Stimulated activated CD8-positive, alpha-beta memory T cell treated with anti-CD3 and anti-CD28 coated beads, Interleukin-4, amount 100 ng/mL, for 4 hours (primary cell): ENCODE measurements at regions not wholly inside any gene's neighbourhood (a gene's known extent, or its start where the extent isn't known, plus 50 kb on each side); places are given as distances from the start of the nearest gene placed in this dataset.

Source experiments
- DNase-seq, 2 donors: peaks; one replicate each; pipeline ENCODE4 v3.0.0-alpha.2; 2020; ENCODE audit warnings: low read depth in 2 of 2, low spot score in 1 of 2

DNA sequence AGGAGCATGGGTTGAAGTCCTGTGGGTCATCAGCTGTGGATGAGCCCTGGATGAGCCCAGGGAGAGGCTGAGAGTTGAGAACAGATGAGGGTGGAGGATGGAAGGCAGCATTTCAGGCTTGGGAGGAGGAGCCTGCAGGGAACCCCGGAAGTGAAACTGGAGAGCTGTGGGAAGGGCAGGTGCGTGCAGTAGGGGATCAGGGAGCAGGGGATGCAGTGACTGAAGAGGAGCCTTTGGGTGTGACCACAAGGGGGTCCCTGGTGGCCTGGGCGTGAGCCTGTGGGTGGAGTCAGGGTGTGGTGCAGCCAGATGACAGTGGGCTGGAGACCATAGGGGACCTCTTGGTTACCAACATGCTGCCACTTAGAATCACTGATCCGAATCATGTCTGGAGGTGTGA lies 115.5 kb downstream of the PAPOLA start:
- no peak for DNase-seq

DNA sequence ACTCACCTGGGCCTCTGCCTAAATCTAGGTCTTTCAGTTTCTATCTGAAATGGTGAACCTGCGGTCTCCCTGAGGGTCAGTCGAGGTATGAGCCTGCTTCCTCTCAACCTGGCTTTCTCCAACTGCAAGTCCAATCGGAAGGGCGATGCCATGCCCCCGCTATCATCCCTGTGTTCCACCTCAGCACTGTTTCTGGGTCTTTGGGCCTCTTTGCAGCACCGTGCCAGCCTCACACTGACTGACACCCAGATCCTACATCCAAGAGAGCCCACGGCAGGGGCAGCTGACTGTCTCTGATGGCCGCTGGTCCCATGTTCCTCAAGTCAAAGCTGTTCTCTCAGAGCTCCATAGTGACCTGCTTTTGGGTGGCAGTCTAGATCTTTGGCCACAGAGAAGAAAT lies 120.7 kb downstream of the PAPOLA start:
- DNase-seq: no peak

GRCh38 chr14:96623676-96624484 lies 121.7 kb downstream of the PAPOLA start:
- no peak for DNase-seq

DNA sequence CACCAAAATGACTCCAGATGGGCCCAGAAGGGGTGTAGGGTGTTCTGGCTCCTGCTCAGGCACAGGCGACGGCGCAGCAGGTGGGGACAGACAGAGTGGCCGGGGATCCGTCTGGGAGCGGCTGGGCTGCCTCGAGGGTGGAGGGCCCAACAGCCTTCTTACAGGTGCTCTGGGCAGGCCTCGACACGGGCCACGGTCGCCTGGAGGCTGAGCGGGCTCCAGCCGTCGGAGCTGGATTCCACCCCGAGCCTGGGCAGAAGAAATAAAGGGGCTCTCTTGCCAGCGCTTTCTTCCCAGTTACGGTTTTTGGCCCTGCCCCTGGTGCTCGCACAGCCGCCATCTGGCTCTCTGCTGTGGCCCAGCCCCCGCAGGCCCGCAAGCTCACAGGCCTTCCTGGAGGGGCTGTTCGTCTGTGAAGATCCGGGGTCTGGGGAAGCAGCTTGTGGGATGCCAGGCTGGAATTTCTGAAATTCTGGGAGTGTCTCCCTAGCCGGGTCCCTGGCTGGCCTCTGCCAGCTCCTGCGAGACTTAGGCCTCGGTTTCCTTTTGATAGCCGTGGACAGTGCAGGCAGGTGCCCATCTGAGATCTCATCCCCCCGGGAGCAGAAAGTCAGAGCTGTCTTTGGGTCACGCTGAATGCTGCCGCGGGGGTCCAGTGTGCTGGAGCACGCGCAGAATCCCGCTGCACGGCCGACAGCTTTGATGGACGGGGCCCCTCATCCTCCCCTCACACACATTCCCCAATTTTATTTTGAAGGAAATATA lies 122.7 kb downstream of the PAPOLA start:
- no peak for DNase-seq

GRCh38 chr14:96625426-96625985 lies 123.3 kb downstream of the PAPOLA start:
- DNase-seq: no peak

DNA sequence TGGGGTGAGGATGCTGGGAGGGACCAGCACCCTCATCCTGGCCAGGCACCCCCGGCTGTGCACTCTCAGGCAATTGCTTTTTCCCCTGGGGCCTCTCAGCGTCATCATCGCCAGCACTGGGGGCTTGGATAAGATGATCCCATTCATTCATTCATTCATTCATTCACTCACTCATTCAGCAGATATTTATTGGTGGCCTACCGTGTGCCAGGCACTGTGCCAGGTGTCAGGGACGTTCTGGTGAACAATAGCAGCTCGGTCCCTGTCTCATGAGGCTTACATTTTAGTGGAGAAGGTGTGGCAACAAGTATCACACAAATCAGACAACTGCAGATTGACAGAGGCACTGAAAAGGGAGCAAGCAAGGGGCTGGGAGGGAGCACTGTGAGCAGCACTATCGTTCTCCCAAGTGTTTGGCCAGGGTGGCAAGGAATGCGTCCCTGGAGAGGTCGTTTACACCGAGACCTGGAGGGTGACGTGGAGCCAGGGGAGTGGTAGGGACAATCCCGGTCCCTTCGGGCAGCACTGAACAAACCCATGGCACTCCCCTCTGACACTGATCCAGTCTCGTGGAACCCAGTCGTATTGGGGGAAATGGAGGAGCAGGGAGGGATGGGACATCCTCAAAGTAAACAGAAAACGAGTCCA lies 124.1 kb downstream of the PAPOLA start:
- DNase-seq: no peak

DNA sequence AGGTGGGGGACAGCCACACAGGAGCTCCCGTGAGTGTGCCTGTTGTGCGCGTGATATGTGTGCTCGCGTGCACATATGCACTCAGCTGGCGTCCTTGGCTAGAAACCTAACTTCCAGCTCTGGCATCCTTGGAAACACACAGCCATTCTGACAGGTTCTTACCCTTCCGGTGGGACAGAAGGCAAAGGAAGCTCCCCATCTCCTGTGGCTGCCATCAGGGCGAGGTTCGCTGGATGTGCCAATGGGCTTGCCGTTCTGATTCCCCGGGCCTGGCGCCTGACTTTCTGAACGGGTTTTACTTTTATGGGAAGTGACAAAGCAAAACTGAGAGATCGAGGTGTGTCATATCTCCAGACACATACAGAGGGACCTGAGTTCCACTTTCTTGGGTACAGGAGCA lies 124.7 kb downstream of the PAPOLA start:
- no peak for DNase-seq

- DNase-seq: no peak
These were observed 125.2 kb downstream of the PAPOLA start for GRCh38 chr14:96627386-96627785.

DNA sequence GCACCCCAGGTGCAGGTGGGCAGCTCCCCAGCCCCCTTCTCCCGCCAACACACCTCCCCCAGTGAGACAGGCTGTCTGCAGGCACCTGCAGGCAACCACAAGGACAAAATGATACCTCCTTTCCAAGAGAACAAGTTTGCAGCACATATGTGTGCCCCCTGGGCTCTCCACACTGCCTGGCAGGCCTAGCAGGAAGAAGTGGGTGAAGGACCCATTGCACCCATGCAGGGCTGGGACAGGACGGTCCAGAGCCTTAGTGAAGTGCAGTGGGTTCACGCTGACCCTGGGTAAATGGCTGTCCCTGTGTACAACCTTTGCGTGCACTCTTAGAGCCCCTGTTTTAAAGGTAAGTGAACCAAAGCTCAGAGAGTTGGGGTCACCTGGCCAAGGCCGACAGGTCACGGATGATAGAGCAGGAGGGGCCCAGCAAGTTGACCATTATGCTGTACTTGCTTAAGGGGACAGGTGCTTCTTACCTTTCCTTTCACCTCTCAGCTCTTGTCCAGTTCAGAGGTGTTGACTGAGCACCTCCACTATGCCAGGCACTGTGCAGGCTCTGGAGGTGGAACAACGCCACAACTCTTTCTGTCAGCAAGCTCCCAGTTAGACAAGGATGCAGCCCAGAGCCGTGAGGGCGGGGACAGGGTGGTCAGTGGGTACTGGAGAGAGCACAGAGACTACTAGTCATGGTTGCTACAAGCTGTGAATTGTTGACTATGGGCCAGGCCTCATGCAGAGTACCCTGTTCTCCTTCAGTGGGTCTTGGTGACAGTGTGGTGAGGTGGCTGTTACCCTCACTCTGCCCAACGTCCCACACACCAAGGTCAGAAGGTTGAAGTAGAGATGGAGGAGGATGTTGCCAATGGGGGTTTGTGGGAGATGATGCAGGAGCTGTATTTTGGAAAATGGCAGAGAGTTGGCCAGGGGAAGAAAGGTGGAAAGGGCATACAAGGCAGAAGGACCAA lies 125.9 kb downstream of the PAPOLA start:
- DNase-seq: no peak

DNA sequence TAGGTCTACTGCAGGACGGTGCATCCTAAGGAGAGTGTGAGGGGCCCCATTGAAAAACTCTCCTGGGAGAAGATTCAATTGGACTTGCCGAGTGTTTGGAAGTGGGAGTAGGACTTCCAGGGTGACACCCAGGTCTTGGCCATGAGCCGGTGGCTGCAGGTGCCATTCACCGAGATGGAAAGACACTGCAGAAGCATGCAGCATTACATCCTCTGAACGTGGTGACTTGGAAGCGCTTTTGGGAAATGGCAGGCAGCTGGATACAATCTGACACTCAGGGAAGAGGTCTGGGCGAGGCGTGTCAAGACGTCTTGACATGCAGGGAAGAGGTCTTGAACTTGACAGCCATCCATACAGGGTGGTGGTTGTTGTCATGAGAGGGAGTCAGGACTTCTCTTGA lies 126.9 kb downstream of the PAPOLA start:
- no peak for DNase-seq

- DNase-seq: no peak
These were observed 127.5 kb downstream of the PAPOLA start for GRCh38 chr14:96629558-96630222.

GRCh38 chr14:96630281-96630680 lies 128.1 kb downstream of the PAPOLA start:
- DNase-seq: no peak

DNA sequence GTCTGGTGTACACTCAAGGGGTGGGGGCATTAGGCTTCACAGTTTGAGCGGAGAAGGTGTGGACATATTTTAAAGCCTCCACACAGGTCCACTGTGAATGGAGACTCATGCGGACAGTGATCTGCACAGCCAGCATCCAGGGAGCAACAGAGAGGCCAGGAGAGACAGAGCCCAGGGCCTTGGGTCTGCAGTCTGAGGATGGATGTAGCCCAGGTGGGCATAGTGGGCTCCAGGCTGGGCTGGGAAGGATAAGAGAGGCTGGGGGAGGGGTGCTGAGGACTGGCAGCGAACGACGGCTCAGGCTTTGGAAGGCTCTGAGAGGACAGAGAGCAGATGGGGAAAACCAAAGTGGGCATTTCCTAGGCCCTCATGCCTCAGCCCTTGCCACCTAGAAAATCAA lies 128.8 kb downstream of the PAPOLA start:
- no peak for DNase-seq

DNA sequence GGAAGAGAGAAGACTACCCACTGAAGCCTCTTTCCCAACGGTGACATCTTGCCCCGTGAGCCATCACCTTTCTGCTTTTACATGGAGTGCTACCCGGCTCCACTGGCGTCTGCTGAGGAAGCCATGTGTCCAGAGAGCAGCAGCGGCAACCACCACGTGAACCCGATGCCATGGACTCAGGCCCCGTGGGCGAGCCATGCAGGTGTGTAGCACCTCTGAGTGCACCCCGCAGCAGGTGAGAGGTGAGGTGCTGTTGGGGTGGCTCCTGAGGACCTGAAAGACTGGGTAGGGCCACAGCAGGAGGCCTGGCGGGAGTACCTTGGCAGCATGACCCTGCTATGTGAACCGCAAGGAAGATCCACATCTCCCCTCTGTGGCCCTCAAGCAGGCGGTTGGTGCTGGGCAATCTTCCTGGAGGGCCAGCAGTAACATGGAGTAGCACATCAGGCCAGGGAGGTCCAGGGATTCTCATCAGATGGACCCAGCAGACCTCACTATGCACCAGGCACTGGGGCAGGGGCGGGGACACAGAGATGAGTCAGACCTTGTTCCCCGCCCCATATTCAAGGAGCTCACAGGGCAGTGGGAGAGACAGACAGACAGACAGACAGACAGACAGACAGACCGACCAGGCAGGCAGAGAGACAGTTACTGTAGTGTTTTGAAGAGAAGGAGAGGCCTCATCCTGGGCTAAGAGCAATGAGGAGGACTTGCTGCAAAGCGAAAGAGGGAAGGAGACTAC lies 129.6 kb downstream of the PAPOLA start:
- no peak for DNase-seq

DNA sequence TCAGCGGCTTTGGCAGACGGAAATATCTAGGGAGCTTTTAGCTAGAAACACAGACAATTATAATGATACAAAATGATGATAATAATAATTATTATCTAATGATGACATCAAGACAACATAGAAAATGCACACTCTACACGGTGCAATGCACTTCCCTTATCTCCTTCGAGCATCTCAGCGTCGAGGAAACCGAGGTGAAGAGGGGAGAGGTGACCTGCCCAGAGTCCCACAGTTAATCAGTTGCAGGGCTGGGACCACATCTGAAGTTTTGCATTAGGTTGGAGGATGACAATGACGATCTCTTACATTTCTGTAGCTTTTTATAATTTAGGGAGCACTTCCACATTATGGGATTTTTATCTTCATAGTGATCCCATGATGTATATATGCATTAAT lies 130.2 kb downstream of the PAPOLA start:
- no peak for DNase-seq

DNA sequence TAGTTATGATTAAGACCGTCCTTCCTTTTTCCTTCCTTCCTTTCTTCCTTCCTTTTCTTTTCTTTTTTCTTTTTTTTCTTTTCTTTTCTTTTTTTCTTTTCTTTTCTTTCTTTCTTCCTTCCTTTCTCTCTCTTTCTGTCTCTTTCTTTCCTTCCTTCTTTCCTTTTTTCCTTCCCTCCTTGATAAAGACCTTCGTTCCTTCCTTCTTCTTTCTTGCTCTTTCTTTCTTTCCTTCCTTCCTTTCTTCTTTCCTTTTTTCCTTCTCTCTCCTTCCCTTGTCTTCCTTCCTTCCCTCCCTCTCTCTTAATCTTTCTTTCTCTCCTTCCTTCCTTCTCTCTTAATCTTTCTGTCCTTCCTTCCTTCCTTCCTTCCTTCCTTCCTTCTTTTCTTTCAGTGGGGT lies 130.9 kb downstream of the PAPOLA start:
- no peak for DNase-seq

DNA sequence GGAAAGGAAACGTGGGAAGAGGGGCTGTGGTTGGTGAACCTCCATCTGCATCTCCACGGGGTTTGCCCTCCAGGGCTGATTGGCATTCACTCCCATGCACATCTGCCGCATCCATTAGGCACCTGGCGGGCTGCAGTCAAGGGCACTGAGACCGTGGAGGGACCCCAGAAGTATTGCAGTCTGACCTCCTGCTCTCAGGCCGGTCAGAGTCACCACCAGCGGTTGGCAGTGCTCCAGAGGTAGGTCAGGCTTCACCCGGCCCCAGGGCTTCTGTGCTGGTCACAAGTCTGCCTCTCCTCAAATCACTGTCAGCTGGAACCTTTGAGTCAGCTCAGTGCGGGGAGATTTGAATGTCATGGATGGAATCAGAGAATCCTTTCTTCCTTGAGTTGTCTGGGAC lies 132.3 kb downstream of the PAPOLA start:
- no peak for DNase-seq

DNA sequence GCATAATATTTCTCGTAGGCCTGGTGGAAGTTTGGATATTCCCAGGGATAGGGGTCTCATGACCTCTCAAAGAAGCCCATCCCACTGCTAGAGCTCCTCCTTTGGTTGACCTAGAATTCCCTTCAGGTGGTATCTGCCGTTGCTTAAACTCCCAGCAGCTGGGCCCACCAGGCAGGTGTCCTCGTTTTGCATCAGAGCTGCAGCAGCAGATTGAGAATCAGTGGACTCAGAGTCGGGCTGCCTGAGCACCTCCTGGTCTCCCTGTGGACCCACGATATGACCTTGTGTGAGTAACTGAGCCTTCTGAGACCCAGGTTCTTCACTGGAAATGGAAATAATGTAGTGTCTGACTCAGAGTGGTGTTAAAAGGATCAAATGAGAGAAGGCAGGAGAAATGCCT lies 132.7 kb downstream of the PAPOLA start:
- no peak for DNase-seq

DNA sequence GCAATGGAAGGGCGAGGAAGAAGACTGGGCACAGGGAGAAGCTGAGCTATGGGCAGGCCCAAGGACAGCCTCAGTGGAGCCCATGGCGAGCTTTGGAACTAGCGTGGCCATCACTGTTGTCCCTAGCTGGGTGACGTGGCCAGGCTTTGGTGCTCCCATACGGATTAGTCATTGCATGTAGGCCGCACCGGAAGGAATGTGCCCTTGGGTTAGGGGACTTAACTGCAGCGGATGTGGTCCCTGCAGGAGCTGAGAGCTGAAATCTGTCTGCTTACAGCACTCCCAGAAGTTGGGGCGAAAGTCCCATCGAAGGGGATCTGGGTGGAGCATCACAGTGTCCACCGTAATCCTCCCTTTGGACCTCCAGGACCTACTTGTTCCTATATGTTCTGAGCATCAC lies 133.7 kb downstream of the PAPOLA start:
- DNase-seq: no peak
